Breast epithelium (tissue), 3 donors: ENCODE measurements at regions not wholly inside any gene's neighbourhood (a gene's known extent, or its start where the extent isn't known, plus 50 kb on each side); places are given as distances from the start of the nearest gene placed in this dataset.

ENCODE experiments used
- CTCF ChIP-seq, 3 donors: fragments of 450-650 bp; IDR thresholded peaks; one replicate each; pipeline ENCODE4 v1.5.1; 2016 to 2017; ENCODE audit warnings: antibody characterized with exemption in 3 of 3, mild to moderate bottlenecking in 3 of 3, moderate library complexity in 3 of 3
- POLR2A ChIP-seq: fragments of 450-650 bp; IDR thresholded peaks from one replicate; pipeline ENCODE4 v1.6.1; 2016; ENCODE audit warnings: antibody characterized with exemption, mild to moderate bottlenecking, moderate library complexity
- POLR2AphosphoS5 ChIP-seq, 3 donors: sonication (generic); formaldehyde crosslinking; IDR thresholded peaks; one replicate each; pipeline ENCODE4 v1.6.1; 2017; ENCODE audit warnings: antibody characterized with exemption in 3 of 3

DNA sequence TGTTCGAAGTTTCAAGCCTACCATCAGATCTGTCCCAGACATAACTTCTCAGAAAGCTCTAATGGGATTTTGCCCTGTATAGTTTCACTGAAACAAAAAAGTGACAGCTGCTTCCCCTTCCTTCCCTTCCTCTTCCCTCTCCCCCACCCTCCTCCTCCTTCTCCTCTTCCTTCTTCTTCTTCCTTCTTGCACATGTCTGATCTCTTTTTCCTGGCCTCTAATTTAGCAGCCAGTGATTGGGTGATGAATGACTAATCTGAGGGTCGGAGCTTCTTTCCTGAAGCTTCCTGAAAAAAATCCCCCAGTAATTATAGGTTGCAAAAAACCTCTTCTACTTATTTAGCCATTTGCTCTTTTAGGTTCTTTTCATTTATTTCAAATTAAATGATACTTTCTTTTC, 168.7 kb downstream of the POTEB3 start:
- no peak for TF ChIP-seq CTCF (IDR thresholded peaks at IDR 0.05)
- TF ChIP-seq POLR2AphosphoS5 (IDR thresholded peaks at IDR 0.05): no peak
- no peak for TF ChIP-seq POLR2A
